ENCODE measurements at regions not wholly inside any gene's neighbourhood (a gene's known extent, or its start where the extent isn't known, plus 50 kb on each side); places are given as distances from the start of the nearest gene placed in this dataset.

DNA sequence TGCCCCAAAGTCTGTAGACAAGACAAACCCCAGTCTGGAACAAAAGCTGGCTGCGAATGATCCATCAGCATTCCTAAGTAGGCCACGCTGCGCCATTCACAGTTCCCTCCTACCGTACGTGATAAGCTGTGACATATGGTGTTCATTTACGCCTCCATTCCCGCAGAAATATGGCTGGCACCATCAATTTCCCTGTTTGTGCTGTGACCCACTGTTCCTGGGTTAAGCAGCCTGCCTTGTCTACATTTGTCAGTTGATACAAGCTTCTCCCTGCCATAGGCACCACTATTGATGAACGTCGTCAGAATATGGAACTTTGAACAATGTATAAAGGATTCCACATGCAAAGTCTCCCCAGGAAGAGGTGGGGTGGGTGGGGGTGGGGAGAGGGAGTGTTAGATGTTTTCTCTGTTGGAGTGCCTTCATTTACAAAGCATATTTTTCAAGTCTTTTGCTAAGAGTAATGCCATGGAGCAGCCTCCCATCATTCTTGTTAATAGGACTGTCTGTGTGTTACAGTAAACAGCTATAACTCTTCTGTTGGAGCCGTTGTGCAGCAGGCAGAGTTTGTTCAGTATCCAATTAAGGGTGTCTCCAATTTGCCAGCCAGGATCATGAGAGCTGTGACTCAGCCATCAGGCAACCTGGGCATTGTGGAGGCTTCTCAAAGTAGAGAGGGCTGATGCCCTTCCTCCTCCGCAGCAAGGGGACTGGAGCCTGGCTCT lies 294.6 kb downstream of the TMEM114 start:
- H3K36me3 ChIP-seq (ENCODE audit: control insufficient read depth in 5 of 5, insufficient read depth in 5 of 5, low read length in 5 of 5), result no peaks in the 10 kb centered on the region
- H3K9me3 ChIP-seq (ENCODE audit: control insufficient read depth in 5 of 5, low read length in 5 of 5), result peaks cover 0 to 8% (median 0%) of the 10 kb centered on the region in 5 donors
- no peak overlapping the region for H3K4me3 ChIP-seq (ENCODE audit: low read depth in 1 of 5, low read length in 5 of 5)
- H3K27me3 ChIP-seq (ENCODE audit: control insufficient read depth in 5 of 5, insufficient read depth in 4 of 5, low read length in 5 of 5), result no peaks in the 10 kb centered on the region
- no peaks in the 10 kb centered on the region for H3K4me1 ChIP-seq (ENCODE audit: control insufficient read depth in 5 of 5, insufficient read depth in 5 of 5, low read length in 5 of 5)
- no peak overlapping the region for H3K9ac ChIP-seq (ENCODE audit: low read length in 5 of 5)
- H3K27ac ChIP-seq (ENCODE audit: low read depth, low read length), result no peak overlapping the region

DNA sequence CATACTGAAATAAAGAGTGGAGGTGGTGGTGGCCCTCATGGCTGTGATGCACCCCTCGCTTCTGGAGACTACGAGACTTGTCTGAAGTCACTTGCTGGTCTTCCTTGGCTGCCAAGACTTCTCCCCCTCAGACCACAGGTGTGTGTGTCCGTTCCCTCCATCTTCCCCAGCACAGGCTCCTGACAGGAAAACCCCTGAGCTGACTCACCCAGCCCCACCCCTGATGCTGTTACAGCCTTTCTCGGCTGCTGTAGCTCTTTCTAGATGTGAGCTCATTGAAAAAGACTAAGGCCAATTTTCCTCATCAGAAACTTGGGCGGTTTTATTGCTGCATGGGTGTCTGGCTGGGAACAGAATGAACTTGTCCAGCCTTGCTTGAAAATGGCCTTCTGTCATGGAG lies 296.9 kb downstream of the TMEM114 start:
- H3K27ac ChIP-seq (ENCODE audit: low read depth, low read length), result no peak overlapping the region
- H3K9ac ChIP-seq (ENCODE audit: low read length in 5 of 5), result no peak overlapping the region
- no peaks in the 10 kb centered on the region for H3K4me1 ChIP-seq (ENCODE audit: control insufficient read depth in 5 of 5, insufficient read depth in 5 of 5, low read length in 5 of 5)
- H3K9me3 ChIP-seq (ENCODE audit: control insufficient read depth in 5 of 5, low read length in 5 of 5), result peaks cover 0 to 8% (median 4%) of the 10 kb centered on the region in 5 donors
- no peaks in the 10 kb centered on the region for H3K27me3 ChIP-seq (ENCODE audit: control insufficient read depth in 5 of 5, insufficient read depth in 4 of 5, low read length in 5 of 5)
- H3K4me3 ChIP-seq (ENCODE audit: low read depth in 1 of 5, low read length in 5 of 5), result no peak overlapping the region
- no peaks in the 10 kb centered on the region for H3K36me3 ChIP-seq (ENCODE audit: control insufficient read depth in 5 of 5, insufficient read depth in 5 of 5, low read length in 5 of 5)

DNA sequence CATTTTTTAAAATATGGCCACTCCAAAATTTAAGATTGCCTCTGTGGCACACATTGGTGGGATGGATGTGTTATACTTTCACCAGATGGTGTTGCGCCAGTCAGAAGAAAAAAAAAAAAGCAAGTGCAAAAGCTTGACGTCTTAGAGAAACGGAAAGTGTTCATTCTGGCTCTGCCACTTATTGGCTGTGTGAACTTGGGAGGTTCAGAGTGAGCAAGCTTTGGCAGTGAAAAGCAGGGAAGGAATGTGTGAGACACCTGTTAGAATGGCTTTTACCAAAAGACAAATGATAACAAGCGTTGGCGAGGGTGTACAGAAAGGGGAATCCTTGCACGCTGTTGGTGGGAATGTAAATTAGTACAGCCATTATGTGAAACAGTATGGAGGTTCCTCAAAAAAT lies 298.0 kb downstream of the TMEM114 start:
- no peaks in the 10 kb centered on the region for H3K36me3 ChIP-seq (ENCODE audit: control insufficient read depth in 5 of 5, insufficient read depth in 5 of 5, low read length in 5 of 5)

GRCh38 chr16:8286348-8286747 lies 304.0 kb downstream of the TMEM114 start:
- Histone ChIP-seq H3K9ac (ENCODE audit: low read length in 5 of 5) (no peak overlapping the region), H3K9me3 (ENCODE audit: control insufficient read depth in 5 of 5, low read length in 5 of 5) (peaks cover 0 to 7% (median 0%) of the 10 kb centered on the region in 5 donors), H3K4me3 (ENCODE audit: low read depth in 1 of 5, low read length in 5 of 5) (no peak overlapping the region)

More for the DNA sequence above, 298.0 kb downstream of the TMEM114 start:
- Histone ChIP-seq H3K9ac (ENCODE audit: low read length in 5 of 5) (no peak overlapping the region), H3K27me3 (ENCODE audit: control insufficient read depth in 5 of 5, insufficient read depth in 4 of 5, low read length in 5 of 5) (no peaks in the 10 kb centered on the region), H3K27ac (ENCODE audit: low read depth, low read length) (no peak overlapping the region), H3K4me3 (ENCODE audit: low read depth in 1 of 5, low read length in 5 of 5) (no peak overlapping the region), H3K9me3 (ENCODE audit: control insufficient read depth in 5 of 5, low read length in 5 of 5) (peaks cover 0 to 8% (median 0%) of the 10 kb centered on the region in 5 donors), H3K4me1 (ENCODE audit: control insufficient read depth in 5 of 5, insufficient read depth in 5 of 5, low read length in 5 of 5) (no peaks in the 10 kb centered on the region)

DNA sequence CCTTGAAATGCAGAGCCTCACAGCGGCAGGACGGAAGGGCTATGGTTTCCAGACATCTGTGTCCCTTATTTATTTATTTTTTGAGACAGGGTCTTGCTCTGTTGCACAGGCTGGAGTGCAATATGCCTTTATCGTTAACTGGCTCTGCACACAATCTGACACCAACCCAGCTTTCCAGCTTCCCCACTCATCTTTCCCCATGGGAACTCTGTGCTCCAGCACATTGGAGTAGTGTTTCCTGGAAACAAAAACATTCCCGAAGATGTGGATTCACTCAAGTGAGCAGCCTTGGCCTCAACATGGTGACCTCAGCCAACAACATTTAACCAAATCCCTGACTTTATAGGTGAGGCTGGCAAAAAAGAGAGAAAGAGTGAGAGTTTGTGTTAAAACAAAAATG lies 307.1 kb downstream of the TMEM114 start:
- H3K36me3 ChIP-seq (ENCODE audit: control insufficient read depth in 5 of 5, insufficient read depth in 5 of 5, low read length in 5 of 5), result no peaks in the 10 kb centered on the region
- no peak overlapping the region for H3K4me3 ChIP-seq (ENCODE audit: low read depth in 1 of 5, low read length in 5 of 5)
- H3K27ac ChIP-seq (ENCODE audit: low read depth, low read length), result no peak overlapping the region
- peaks cover 0 to 5% (median 0%) of the 10 kb centered on the region in 5 donors for H3K9me3 ChIP-seq (ENCODE audit: control insufficient read depth in 5 of 5, low read length in 5 of 5)
- H3K27me3 ChIP-seq (ENCODE audit: control insufficient read depth in 5 of 5, insufficient read depth in 4 of 5, low read length in 5 of 5), result no peaks in the 10 kb centered on the region
- H3K4me1 ChIP-seq (ENCODE audit: control insufficient read depth in 5 of 5, insufficient read depth in 5 of 5, low read length in 5 of 5), result no peaks in the 10 kb centered on the region
- no peak overlapping the region for H3K9ac ChIP-seq (ENCODE audit: low read length in 5 of 5)

More at GRCh38 chr16:8286348-8286747, 304.0 kb downstream of the TMEM114 start:
- H3K36me3 ChIP-seq (ENCODE audit: control insufficient read depth in 5 of 5, insufficient read depth in 5 of 5, low read length in 5 of 5), result no peaks in the 10 kb centered on the region
- no peaks in the 10 kb centered on the region for H3K27me3 ChIP-seq (ENCODE audit: control insufficient read depth in 5 of 5, insufficient read depth in 4 of 5, low read length in 5 of 5)
- H3K27ac ChIP-seq (ENCODE audit: low read depth, low read length), result no peak overlapping the region
- no peaks in the 10 kb centered on the region for H3K4me1 ChIP-seq (ENCODE audit: control insufficient read depth in 5 of 5, insufficient read depth in 5 of 5, low read length in 5 of 5)

GRCh38 chr16:8278031-8278580 lies 312.2 kb downstream of the TMEM114 start:
- no peak overlapping the region for H3K4me3 ChIP-seq (ENCODE audit: low read depth in 1 of 5, low read length in 5 of 5)
- H3K27me3 ChIP-seq (ENCODE audit: control insufficient read depth in 5 of 5, insufficient read depth in 4 of 5, low read length in 5 of 5), result no peaks in the 10 kb centered on the region
- peaks cover 0 to 5% (median 2%) of the 10 kb centered on the region in 5 donors for H3K9me3 ChIP-seq (ENCODE audit: control insufficient read depth in 5 of 5, low read length in 5 of 5)
- H3K27ac ChIP-seq (ENCODE audit: low read depth, low read length), result no peak overlapping the region
- no peak overlapping the region for H3K9ac ChIP-seq (ENCODE audit: low read length in 5 of 5)
- H3K36me3 ChIP-seq (ENCODE audit: control insufficient read depth in 5 of 5, insufficient read depth in 5 of 5, low read length in 5 of 5), result no peaks in the 10 kb centered on the region
- no peaks in the 10 kb centered on the region for H3K4me1 ChIP-seq (ENCODE audit: control insufficient read depth in 5 of 5, insufficient read depth in 5 of 5, low read length in 5 of 5)

DNA sequence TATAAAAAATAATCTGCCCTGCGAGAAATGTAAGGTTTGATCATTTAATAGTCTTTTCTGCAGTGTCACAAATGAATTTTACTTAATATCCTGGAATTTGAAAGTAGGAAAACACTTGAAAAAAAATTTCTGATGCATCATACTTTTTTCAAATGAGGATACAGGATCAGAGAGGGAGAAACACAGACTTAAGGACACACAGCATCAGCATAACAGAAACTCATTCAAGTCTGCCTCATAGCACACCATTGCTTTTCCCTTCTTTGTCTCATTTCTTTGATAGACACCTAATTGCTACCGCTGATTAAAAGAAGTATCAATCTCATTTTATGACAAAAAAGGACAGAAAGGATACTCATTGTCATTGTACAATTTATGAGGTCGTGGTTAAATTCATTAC lies 319.0 kb downstream of the TMEM114 start:
- Histone ChIP-seq H3K4me1 (ENCODE audit: control insufficient read depth in 5 of 5, insufficient read depth in 5 of 5, low read length in 5 of 5) (no peaks in the 10 kb centered on the region), H3K27me3 (ENCODE audit: control insufficient read depth in 5 of 5, insufficient read depth in 4 of 5, low read length in 5 of 5) (no peaks in the 10 kb centered on the region), H3K36me3 (ENCODE audit: control insufficient read depth in 5 of 5, insufficient read depth in 5 of 5, low read length in 5 of 5) (no peaks in the 10 kb centered on the region), H3K9me3 (ENCODE audit: control insufficient read depth in 5 of 5, low read length in 5 of 5) (peaks cover 0 to 4% (median 0%) of the 10 kb centered on the region in 5 donors), H3K4me3 (ENCODE audit: low read depth in 1 of 5, low read length in 5 of 5) (no peak overlapping the region), H3K9ac (ENCODE audit: low read length in 5 of 5) (no peak overlapping the region), H3K27ac (ENCODE audit: low read depth, low read length) (no peak overlapping the region)

DNA sequence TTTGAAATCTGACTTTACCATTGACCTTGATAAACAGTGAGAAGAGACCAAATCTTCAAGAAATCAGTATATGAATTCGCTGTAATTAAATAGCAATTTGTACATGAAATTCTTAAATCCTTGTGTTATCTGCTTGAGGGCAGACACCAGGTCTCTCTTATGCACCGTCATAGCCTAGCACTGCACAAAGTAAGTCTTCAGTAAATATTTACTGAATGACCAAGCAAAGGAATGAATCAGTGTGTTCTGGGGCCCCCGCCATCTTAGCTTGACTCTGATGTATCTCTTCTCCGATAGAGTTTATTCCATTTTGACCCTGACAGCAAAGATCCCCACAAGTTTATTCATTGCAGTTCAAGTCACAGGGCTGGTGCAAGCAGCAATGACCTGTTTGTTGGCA lies 328.0 kb downstream of the TMEM114 start:
- no peaks in the 10 kb centered on the region for H3K36me3 ChIP-seq (ENCODE audit: control insufficient read depth in 5 of 5, insufficient read depth in 5 of 5, low read length in 5 of 5)
- H3K4me1 ChIP-seq (ENCODE audit: control insufficient read depth in 5 of 5, insufficient read depth in 5 of 5, low read length in 5 of 5), result no peaks in the 10 kb centered on the region
- H3K9me3 ChIP-seq (ENCODE audit: control insufficient read depth in 5 of 5, low read length in 5 of 5), result peaks cover 0 to 5% (median 3%) of the 10 kb centered on the region in 5 donors
- no peak overlapping the region for H3K4me3 ChIP-seq (ENCODE audit: low read depth in 1 of 5, low read length in 5 of 5)
- H3K27ac ChIP-seq (ENCODE audit: low read depth, low read length), result no peak overlapping the region
- H3K27me3 ChIP-seq (ENCODE audit: control insufficient read depth in 5 of 5, insufficient read depth in 4 of 5, low read length in 5 of 5), result no peaks in the 10 kb centered on the region
- H3K9ac ChIP-seq (ENCODE audit: low read length in 5 of 5), result no peak overlapping the region

DNA sequence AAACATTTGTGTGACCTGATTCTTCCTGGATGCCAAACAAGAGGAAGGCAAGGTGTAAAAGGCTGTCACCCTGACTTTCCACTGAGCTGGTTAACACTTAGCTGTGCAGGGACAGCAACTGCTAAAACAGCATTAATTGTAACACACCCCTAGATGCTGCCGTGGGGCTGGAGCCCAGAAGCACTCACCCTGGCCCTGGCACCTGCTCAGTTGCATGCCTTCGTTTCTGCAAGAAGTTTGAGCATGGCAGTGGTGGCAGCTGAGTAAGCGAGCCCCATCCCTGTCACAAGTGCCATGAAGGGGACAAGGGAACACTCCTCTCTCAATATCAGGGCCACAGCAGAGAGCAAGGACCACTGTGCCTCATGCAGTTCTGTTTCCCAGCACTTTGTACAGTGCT lies 330.2 kb downstream of the TMEM114 start:
- Histone ChIP-seq H3K4me3 (ENCODE audit: low read depth in 1 of 5, low read length in 5 of 5) (no peak overlapping the region), H3K36me3 (ENCODE audit: control insufficient read depth in 5 of 5, insufficient read depth in 5 of 5, low read length in 5 of 5) (no peaks in the 10 kb centered on the region)

GRCh38 chr16:8258523-8258922 lies 331.8 kb downstream of the TMEM114 start:
- Histone ChIP-seq H3K36me3 (ENCODE audit: control insufficient read depth in 5 of 5, insufficient read depth in 5 of 5, low read length in 5 of 5) (no peaks in the 10 kb centered on the region), H3K27ac (ENCODE audit: low read depth, low read length) (no peak overlapping the region), H3K9ac (ENCODE audit: low read length in 5 of 5) (no peak overlapping the region), H3K4me3 (ENCODE audit: low read depth in 1 of 5, low read length in 5 of 5) (no peak overlapping the region), H3K27me3 (ENCODE audit: control insufficient read depth in 5 of 5, insufficient read depth in 4 of 5, low read length in 5 of 5) (no peaks in the 10 kb centered on the region), H3K9me3 (ENCODE audit: control insufficient read depth in 5 of 5, low read length in 5 of 5) (peaks cover 0 to 2% (median 0%) of the 10 kb centered on the region in 5 donors), H3K4me1 (ENCODE audit: control insufficient read depth in 5 of 5, insufficient read depth in 5 of 5, low read length in 5 of 5) (no peaks in the 10 kb centered on the region)

More for the DNA sequence above, 330.2 kb downstream of the TMEM114 start:
- Histone ChIP-seq H3K27me3 (ENCODE audit: control insufficient read depth in 5 of 5, insufficient read depth in 4 of 5, low read length in 5 of 5) (no peaks in the 10 kb centered on the region), H3K9ac (ENCODE audit: low read length in 5 of 5) (no peak overlapping the region), H3K27ac (ENCODE audit: low read depth, low read length) (no peak overlapping the region), H3K4me1 (ENCODE audit: control insufficient read depth in 5 of 5, insufficient read depth in 5 of 5, low read length in 5 of 5) (no peaks in the 10 kb centered on the region), H3K9me3 (ENCODE audit: control insufficient read depth in 5 of 5, low read length in 5 of 5) (peaks cover 0 to 4% (median 2%) of the 10 kb centered on the region in 5 donors)

All from subcutaneous abdominal adipose tissue (tissue), 5 donors.